Fibroblast of mammary gland (primary cell): ENCODE measurements at regions not wholly inside any gene's neighbourhood (a gene's known extent, or its start where the extent isn't known, plus 50 kb on each side); places are given as distances from the start of the nearest gene placed in this dataset.

ENCODE experiments used
- DNase-seq: peaks from one replicate; pipeline ENCODE4 v3.0.0-alpha.2; 2010; ENCODE audit warnings: low read depth
- H3K4me3 ChIP-seq: 2 replicates; pipeline ENCODE4 v1.5.1; 2011; ENCODE audit warnings: low read depth, mild to moderate bottlenecking, low read length, moderate library complexity; ENCODE audit not compliant: control insufficient read depth
- TF ChIP-seq, protein P1 (sequence below): conservative IDR thresholded peaks from 2 replicates; pipeline ENCODE4 v1.5.1; 2011; ENCODE audit warnings: low read depth, low read length, inconsistent platforms; ENCODE audit not compliant: control insufficient read depth, insufficient read depth

- TF ChIP-seq, protein P1, sequence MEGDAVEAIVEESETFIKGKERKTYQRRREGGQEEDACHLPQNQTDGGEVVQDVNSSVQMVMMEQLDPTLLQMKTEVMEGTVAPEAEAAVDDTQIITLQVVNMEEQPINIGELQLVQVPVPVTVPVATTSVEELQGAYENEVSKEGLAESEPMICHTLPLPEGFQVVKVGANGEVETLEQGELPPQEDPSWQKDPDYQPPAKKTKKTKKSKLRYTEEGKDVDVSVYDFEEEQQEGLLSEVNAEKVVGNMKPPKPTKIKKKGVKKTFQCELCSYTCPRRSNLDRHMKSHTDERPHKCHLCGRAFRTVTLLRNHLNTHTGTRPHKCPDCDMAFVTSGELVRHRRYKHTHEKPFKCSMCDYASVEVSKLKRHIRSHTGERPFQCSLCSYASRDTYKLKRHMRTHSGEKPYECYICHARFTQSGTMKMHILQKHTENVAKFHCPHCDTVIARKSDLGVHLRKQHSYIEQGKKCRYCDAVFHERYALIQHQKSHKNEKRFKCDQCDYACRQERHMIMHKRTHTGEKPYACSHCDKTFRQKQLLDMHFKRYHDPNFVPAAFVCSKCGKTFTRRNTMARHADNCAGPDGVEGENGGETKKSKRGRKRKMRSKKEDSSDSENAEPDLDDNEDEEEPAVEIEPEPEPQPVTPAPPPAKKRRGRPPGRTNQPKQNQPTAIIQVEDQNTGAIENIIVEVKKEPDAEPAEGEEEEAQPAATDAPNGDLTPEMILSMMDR: no peak
- H3K4me3 ChIP-seq: no peak overlapping the region
- no peak for DNase-seq
These were observed 64.8 kb upstream of the SPTLC1 start for GRCh38 chr9:92180002-92180400.

GRCh38 chr9:92179286-92180001, 64.2 kb upstream of the SPTLC1 start:
- H3K4me3 ChIP-seq: no peak overlapping the region
- TF ChIP-seq, protein P1: no peak
- no peak for DNase-seq

- H3K4me3 ChIP-seq: no peak overlapping the region
- TF ChIP-seq, protein P1: no peak
- no peak for DNase-seq
These were observed 62.4 kb upstream of the SPTLC1 start for GRCh38 chr9:92177591-92177990.

- no peak for DNase-seq
- TF ChIP-seq, protein P1: no peak
- no peak overlapping the region for H3K4me3 ChIP-seq
These were observed 61.6 kb upstream of the SPTLC1 start for GRCh38 chr9:92176800-92177185.

DNA sequence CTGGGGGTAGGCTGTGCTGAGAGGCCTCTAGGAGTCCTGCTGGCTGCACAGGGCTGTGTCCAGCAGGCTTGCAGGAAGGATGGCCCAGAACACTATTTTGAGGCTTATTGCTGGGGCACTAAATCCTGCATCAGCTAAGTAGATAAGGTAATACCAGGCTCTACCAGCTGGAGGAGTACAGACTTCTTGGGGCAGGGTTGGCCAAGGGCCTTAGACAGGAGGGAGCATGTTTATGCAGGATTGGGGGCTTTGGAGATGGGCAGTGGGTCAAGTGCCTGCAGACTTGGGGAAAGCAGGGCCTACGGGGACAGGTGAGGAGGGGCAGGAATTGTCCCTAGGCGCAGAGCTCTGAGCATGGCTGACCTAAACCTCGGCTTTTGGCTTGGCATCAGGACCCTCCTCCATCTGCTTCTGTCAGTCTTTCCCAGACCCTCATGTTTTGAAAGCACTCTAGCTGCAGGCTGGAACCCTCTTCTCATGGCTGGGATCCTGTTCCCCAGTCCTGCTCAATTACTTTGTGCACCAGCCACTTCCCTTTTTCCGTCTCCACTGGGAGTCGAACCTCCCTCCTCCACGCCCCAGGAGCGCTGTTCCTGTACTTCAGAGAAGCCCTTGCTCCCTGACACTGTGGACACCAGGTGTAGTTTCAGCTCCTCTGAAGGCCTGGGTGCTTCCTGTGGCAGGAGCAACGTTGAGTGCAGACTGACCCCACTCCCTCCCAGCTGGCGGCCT, 61.0 kb upstream of the SPTLC1 start:
- no peak for DNase-seq
- H3K4me3 ChIP-seq: no peak overlapping the region
- TF ChIP-seq, protein P1: peak; percentile 37

DNA sequence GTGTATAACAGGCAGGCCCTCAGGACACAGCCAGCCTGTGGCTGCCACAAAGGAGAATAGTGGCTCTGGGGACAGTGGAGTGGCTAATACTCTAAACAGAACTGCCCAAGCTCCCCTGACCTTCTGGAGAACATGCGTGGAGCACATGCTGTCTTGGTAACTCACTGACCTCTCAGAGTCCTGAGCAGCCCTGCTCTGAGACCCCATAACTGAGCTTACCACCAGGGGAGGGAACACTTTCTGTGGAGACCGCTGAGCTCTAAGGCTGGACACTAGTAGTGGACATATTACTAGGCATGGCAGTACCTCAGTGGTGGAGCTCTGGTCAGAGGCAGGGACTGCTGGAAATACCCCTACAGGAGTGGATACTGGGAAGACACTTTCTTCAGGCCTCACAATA, 60.2 kb upstream of the SPTLC1 start:
- TF ChIP-seq, protein P1: no peak
- no peak for DNase-seq
- no peak overlapping the region for H3K4me3 ChIP-seq
